HG03066 (cell line): ENCODE measurements at regions not wholly inside any gene's neighbourhood (a gene's known extent, or its start where the extent isn't known, plus 50 kb on each side); places are given as distances from the start of the nearest gene placed in this dataset.
"Not testable (repeated sequence)": the region's sequence is repeated elsewhere in the genome, so short reads cannot be mapped to it uniquely, and the experiment has no call there.

Source experiments
- ATAC-seq: cut with Tn5 transposase; IDR thresholded peaks from one replicate; pipeline ENCODE4 v1.9.1; 2021; ENCODE audit warnings: low read depth; ENCODE audit not compliant: unreplicated experiment

DNA sequence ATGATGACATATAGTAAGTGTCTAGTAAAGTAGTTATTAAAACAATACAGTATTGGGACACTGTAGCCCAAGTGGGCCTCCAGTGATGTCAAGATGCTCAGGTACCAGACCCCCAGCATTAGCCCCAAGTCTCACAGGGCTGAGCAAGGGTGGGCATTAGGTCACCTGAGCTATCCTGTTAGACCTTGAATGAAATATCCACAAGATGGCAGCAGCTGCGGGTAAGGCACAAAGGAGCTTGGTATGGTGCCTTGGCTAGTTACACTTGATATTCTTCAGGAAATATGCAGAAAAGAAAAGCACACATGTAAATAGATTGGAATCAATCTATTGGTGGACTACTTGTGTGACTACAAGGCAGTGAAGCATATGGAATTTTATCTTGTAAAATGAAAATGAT is 701.8 kb upstream of the ADGRB3 start:
- ATAC-seq, result no peak

- ATAC-seq, result not testable (repeated sequence)
Observed at GRCh38 chr6:67922588-67922987, 712.5 kb upstream of the ADGRB3 start.

- not testable (repeated sequence) for ATAC-seq
Observed at GRCh38 chr6:67920040-67920439, 715.0 kb upstream of the ADGRB3 start.

DNA sequence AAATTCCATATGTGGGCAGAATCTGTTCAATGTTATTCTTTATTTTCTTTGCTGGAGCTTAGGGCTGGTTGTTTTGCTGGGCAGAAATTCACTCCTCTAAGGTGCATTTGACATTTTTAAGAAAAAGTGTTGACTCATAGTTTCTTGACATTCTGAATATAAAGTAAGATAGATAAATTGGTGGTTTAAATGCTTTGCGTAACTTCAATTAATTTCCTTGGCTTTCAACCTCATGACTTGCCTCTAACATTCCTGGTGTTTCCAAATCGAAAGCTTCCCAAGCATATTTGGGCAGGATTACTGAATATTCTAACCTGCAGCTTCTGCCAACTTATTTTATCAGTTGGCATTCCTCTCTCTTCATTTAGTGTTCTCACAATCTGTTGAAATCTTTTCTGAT is 718.7 kb upstream of the ADGRB3 start:
- ATAC-seq, result no peak

- no peak for ATAC-seq
Observed at GRCh38 chr6:67914419-67914818, 720.7 kb upstream of the ADGRB3 start.

DNA sequence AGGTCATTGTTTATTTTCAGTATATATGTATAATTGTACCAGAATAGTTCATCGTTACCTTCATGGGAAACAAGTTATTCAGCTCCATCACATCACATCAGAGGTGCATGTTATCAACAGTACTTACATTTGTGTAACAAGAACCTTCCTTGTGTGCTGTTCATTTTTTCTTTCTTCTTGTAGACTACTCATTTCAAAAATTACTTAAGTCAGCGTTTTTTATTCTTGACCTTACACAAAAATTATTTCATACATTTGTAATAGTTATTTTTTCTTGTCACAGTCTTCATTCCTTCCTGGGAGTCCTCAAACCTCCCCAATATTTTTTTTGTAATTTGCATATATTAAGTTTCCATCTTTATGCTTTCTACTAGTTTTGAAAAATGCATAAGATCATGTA is 725.7 kb upstream of the ADGRB3 start:
- no peak for ATAC-seq

DNA sequence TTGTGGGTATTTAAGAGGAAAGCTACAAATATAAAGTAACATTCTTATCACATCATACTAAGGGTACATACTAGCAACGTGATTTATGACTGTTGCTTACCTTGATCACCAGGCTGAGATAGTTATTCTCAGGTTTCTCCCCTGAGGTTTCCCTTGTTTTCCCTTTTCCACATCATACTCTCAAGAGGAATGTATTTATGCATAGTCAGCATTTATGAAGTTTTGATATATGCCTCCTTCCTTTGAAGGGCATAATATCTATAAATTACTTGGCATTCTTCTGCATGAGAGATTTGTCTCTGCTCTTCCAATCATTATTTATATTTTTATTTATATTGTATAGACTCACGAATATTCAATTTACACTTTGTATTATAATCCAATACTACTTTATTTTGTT is 726.7 kb upstream of the ADGRB3 start:
- ATAC-seq, result no peak

- ATAC-seq, result not testable (repeated sequence)
Observed at GRCh38 chr6:67904735-67905134, 730.3 kb upstream of the ADGRB3 start.

GRCh38 chr6:67898875-67899274 is 736.2 kb upstream of the ADGRB3 start:
- ATAC-seq, result no peak

DNA sequence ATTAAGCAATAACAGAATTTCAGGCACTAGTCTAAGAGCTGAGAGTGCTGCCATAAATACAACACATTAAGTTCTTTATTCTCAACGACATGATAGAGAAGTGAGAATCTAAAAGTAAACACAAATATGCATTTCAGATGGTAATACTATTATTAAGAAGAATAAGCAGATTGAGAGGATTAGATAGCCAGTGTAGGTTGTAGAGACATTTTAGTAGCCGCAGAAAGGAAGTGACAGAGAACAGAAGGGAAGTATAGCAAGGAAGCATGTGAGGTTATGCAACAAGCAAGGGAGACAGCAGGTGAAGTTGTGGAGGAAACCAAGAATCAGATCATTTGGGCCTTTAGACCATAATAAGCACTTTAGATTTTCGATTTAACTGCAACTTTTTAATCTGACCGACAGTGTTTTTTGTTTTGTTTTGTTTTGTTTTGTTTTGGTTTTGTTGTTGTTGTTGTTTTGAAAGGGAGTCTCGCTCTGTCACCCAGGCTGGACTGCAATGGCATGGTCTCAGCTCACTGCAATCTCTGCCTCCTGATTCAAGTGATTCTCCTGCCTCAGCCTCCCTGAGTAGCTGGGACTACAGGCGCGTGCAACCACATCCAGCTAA is 737.0 kb upstream of the ADGRB3 start:
- ATAC-seq, result no peak

DNA sequence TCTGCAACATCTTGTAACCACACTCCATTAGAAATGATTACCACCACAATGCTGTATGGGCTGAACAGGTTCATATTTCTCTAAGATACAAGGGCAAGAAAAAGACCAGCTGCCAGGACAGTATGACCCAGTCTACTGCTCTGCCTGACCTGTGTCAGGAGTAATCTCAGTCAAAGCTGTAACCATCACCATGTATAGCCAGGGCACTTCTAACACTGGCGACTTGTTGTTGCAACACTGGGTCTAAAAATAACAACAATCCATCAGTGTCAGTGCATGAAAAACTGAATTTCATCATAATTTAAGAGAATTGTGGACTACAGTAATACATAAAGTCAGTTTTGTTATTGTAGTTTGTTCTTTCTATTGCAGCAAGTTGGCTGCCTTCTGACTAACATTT is 738.6 kb upstream of the ADGRB3 start:
- no peak for ATAC-seq

DNA sequence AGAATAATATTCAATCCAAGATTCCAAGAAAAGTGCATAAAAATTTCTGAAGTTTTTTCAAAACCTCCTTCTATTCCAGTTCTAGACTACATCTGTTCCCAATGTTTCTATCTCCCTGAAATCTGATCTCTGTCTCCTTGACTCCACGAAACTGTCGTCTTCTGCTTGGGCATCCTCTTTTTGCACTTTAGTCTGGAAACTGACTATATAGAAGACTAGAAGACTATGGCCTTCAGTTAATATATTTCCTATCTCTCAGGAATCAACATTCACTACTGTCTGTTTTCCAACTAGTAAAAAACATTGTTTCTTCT is 745.4 kb upstream of the ADGRB3 start:
- ATAC-seq, result no peak

DNA sequence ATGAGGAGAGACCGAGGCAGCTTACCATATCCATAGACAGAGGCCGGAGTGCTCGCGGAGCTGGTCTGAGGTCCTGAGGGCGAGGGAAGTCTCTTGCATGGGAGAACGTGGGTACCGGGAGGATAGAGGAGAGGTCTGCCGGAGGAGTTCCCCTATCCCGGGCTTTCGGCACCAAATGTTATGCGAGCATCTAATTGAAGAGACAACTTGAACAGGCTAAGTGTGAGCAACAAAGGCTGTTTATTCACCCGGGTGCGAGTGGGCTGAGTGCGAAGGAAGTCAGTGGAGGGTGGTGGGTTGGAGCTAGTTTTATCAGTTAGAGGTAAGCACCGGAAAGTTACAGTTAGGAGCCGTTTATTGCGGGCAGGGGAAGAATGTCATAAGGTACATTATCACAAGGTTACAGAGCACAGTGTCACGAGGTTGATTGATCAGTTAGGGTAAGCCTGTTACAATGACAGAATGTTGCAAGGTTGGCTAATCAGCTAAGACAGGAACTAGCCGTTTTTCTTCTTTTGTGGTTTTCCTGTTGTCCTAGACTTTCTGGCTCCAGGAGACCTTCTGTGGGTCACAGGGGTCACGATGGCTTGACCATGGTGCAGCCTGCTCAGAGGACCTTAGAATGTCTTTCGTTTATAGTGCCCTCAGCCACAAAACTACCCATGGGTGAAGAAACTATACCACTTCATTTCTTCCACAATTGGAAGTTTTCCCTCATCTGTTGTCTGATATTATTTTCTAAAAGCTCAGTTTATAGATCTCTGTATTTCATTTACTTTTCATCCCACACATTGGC is 746.0 kb upstream of the ADGRB3 start:
- no peak for ATAC-seq

DNA sequence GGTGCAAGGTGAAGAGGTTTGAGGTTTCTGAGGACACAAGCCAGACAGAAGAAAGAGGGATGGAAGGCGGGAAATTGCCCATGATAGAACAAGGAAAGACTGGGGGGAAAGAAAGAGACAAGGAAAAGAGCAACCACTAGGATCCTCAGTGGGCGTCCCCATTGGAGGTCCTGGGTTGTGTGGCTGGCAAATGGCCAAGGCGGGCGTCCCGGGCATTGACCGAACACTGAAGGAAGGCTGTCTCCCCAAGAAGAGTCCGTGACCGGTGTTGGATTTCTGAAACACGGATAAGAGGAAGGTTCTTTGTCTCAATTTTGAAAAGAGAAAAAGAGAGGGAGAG is 746.6 kb upstream of the ADGRB3 start:
- no peak for ATAC-seq

GRCh38 chr6:67887747-67888545 is 747.1 kb upstream of the ADGRB3 start:
- ATAC-seq, result no peak

GRCh38 chr6:67887419-67887746 is 747.7 kb upstream of the ADGRB3 start:
- no peak for ATAC-seq

DNA sequence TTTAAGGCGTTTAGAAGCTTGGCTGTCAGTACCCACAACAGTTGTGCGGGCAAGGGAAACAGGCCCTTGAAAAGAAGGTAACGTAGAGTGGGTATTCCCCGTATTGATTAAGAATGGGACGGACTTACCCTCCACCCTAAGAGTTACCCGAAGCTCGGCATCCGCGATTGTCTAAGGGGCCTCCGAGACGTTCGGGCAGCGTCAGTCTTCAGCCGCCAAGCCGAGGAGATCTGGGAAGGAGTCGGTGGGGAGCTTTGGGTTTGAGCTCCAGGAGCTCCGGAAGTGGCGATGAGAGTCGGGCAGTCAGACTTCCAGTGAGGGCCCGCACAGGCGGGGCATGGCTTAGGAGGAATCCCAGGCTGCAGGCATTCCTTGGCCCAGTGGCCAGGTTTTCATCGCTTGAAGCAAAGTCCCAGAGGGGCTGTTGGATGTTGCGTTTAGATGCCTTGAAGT is 748.2 kb upstream of the ADGRB3 start:
- no peak for ATAC-seq

DNA sequence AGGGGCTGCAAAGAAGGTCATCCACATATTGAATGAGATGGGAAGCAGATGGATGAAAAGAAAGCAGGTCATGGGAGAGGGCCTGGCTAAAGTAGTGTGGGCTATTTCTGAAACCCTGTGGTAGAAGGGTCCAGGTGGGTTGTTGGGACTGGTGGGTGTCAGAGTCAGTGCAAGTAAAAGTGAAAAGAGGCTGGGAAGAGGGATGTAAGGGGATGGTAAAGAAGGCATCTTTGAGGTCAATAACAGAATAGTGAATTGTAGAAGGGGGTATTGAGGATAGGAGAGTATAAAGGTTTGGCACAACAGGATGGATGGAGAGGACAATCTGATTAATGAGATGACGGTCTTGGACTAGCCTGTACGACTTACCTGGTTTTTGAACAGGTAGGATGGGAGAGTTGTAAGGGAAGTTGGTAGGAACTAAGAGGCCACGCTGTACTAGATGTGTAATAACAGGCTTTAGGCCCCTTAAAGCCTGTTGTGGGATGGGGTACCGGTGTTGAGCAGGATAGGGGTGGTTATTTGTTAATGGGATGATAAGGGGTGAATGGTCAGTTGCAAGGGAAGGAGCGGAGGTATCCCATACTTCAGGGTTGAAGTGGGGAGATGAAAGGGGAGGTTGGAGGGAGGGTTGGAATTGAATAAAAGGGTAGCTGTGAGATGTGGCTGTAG is 748.9 kb upstream of the ADGRB3 start:
- ATAC-seq, result no peak

GRCh38 chr6:67885081-67886033 is 749.7 kb upstream of the ADGRB3 start:
- ATAC-seq, result no peak

DNA sequence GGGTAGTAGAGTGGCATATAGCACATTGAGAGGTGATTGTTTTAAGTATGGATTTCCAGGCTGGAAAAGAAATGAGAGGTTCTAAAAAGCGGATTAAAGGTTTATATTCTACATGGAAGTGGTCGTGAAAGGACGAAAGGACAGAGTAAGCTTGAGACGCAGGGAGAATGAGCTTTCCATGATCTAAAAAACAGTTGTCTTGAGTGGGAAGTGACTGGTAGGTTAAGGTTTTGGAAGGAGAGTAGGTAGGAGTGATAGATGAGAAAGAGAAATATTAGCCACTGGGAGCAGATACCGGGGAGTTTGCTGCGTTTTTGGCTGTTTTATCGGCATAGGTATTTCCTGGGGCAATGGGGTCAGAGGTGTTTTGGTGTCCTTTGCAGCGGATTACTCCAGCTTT is 750.6 kb upstream of the ADGRB3 start:
- no peak for ATAC-seq
